Smooth muscle cell (in vitro differentiated cells): ENCODE measurements at regions not wholly inside any gene's neighbourhood (a gene's known extent, or its start where the extent isn't known, plus 50 kb on each side); places are given as distances from the start of the nearest gene placed in this dataset.

ENCODE experiments used
- DNase-seq: peaks from one replicate; lab custom pipeline; 2025; ENCODE audit not compliant: unreplicated experiment; lab: John Stamatoyannopoulos, UW
- H2AFZ ChIP-seq: fragments of 200-600 bp; sonication (generic); 2 replicates; pipeline ENCODE4 v1.6.0; 2016; ENCODE audit warnings: antibody characterized with exemption, low read depth, mild to moderate bottlenecking
- H3F3A ChIP-seq: fragments of 200-600 bp; sonication (generic); 2 replicates; pipeline ENCODE4 v1.6.0; 2017; ENCODE audit warnings: antibody characterized with exemption, low read depth
- H3K27ac ChIP-seq: fragments of 200-600 bp; sonication (generic); 2 replicates; pipeline ENCODE4 v1.5.1; 2016; ENCODE audit warnings: low read depth, mild to moderate bottlenecking
- H3K27me3 ChIP-seq: fragments of 200-600 bp; sonication (generic); 2 replicates; pipeline ENCODE4 v1.6.1; 2016; ENCODE audit warnings: low read depth, mild to moderate bottlenecking
- H3K36me3 ChIP-seq: fragments of 200-600 bp; sonication (generic); 2 replicates; pipeline ENCODE4 v1.5.1; 2016; ENCODE audit warnings: low read depth
- H3K4me1 ChIP-seq: fragments of 200-600 bp; sonication (generic); 2 replicates; pipeline ENCODE4 v1.5.1; 2016; ENCODE audit warnings: low read depth
- H3K4me2 ChIP-seq: fragments of 200-600 bp; sonication (generic); 2 replicates; pipeline ENCODE4 v1.6.0; 2016; ENCODE audit warnings: mild to moderate bottlenecking
- H3K4me3 ChIP-seq: fragments of 200-600 bp; sonication (generic); 2 replicates; pipeline ENCODE4 v1.5.1; 2016; ENCODE audit warnings: mild to moderate bottlenecking
- H3K79me2 ChIP-seq: fragments of 200-600 bp; sonication (generic); 2 replicates; pipeline ENCODE4 v1.6.0; 2016; ENCODE audit warnings: low read depth, mild to moderate bottlenecking
- H3K9ac ChIP-seq: fragments of 200-600 bp; sonication (generic); 2 replicates; pipeline ENCODE4 v1.6.0; 2016; ENCODE audit warnings: low read depth
- H3K9me3 ChIP-seq: fragments of 200-600 bp; sonication (generic); replicated peaks from 2 replicates; pipeline ENCODE4 v1.5.1; 2016; ENCODE audit warnings: low read depth
- H4K20me1 ChIP-seq: fragments of 200-600 bp; sonication (generic); 2 replicates; pipeline ENCODE4 v1.6.0; 2016; ENCODE audit warnings: low read depth
- CTCF ChIP-seq: fragments of 200-600 bp; sonication (generic); IDR thresholded peaks from 2 replicates; pipeline ENCODE4 v1.5.1; 2017; ENCODE audit warnings: borderline replicate concordance, mild to moderate bottlenecking, antibody characterized with exemption; ENCODE audit not compliant: insufficient read depth, poor library complexity, severe bottlenecking
- WGBS: methylation state at CpG from one replicate; pipeline ENCODE4 v1.1.7; 2016; ENCODE audit warnings: low lambda C conversion rate; 5-methylcytosine and 5-hydroxymethylcytosine counted together

- 89% methylated on average over 3 of the region's 3 CpGs for WGBS
- Histone ChIP-seq H3K79me2 (no peaks in the 10 kb centered on the region), H3K9ac (no peak overlapping the region), H3K4me1 (peaks cover 10% of the 10 kb centered on the region), H3F3A (no peaks in the 10 kb centered on the region), H2AFZ (no peak overlapping the region), H3K4me3 (no peak overlapping the region), H3K27me3 (no peaks in the 10 kb centered on the region), H3K4me2 (no peak overlapping the region), H4K20me1 (no peaks in the 10 kb centered on the region), H3K27ac (no peak overlapping the region), H3K9me3 (no peaks in the 10 kb centered on the region), H3K36me3 (no peaks in the 10 kb centered on the region)
- no peak for DNase-seq
- no peak for TF ChIP-seq CTCF
Observed at GRCh38 chr3:72559385-72559784, 288.9 kb downstream of the SHQ1 start.

GRCh38 chr3:72558001-72558400 is 290.2 kb downstream of the SHQ1 start:
- Histone ChIP-seq H4K20me1 (no peaks in the 10 kb centered on the region), H3K79me2 (no peaks in the 10 kb centered on the region), H3K27me3 (no peaks in the 10 kb centered on the region), H3K9me3 (no peaks in the 10 kb centered on the region), H3K4me1 (peaks cover 10% of the 10 kb centered on the region), H3K36me3 (no peaks in the 10 kb centered on the region), H3F3A (no peaks in the 10 kb centered on the region), H3K4me2 (no peak overlapping the region), H2AFZ (no peak overlapping the region), H3K9ac (no peak overlapping the region), H3K27ac (no peak overlapping the region), H3K4me3 (no peak overlapping the region)
- DNase-seq, result no peak
- TF ChIP-seq CTCF, result no peak
- WGBS, result 96% methylated on average over 3 of the region's 3 CpGs

- Histone ChIP-seq H2AFZ (no peak overlapping the region), H3K27ac (no peak overlapping the region), H3K27me3 (no peaks in the 10 kb centered on the region), H3K9me3 (no peaks in the 10 kb centered on the region), H3K4me3 (no peak overlapping the region), H3F3A (no peaks in the 10 kb centered on the region), H3K36me3 (no peaks in the 10 kb centered on the region), H3K4me2 (no peak overlapping the region), H4K20me1 (no peaks in the 10 kb centered on the region), H3K79me2 (no peaks in the 10 kb centered on the region), H3K4me1 (peaks cover 4% of the 10 kb centered on the region), H3K9ac (no peak overlapping the region)
- no peak for TF ChIP-seq CTCF
- WGBS, result 98% methylated on average over 4 of the region's 4 CpGs
- DNase-seq, result no peak
Observed at GRCh38 chr3:72555714-72556113, 292.5 kb downstream of the SHQ1 start.

- Histone ChIP-seq H3K36me3 (no peaks in the 10 kb centered on the region), H3F3A (no peaks in the 10 kb centered on the region), H4K20me1 (no peaks in the 10 kb centered on the region), H3K27ac (no peak overlapping the region), H2AFZ (no peak overlapping the region), H3K27me3 (no peaks in the 10 kb centered on the region), H3K4me3 (no peak overlapping the region), H3K4me2 (no peak overlapping the region), H3K79me2 (no peaks in the 10 kb centered on the region), H3K9me3 (no peaks in the 10 kb centered on the region), H3K4me1 (no peaks in the 10 kb centered on the region), H3K9ac (no peak overlapping the region)
- no peak for TF ChIP-seq CTCF
- DNase-seq, result no peak
- 85% methylated on average over 4 of the region's 4 CpGs for WGBS
Observed at GRCh38 chr3:72554689-72555088, 293.6 kb downstream of the SHQ1 start.
